ENCODE measurements at regions not wholly inside any gene's neighbourhood (a gene's known extent, or its start where the extent isn't known, plus 50 kb on each side); places are given as distances from the start of the nearest gene placed in this dataset.

DNA sequence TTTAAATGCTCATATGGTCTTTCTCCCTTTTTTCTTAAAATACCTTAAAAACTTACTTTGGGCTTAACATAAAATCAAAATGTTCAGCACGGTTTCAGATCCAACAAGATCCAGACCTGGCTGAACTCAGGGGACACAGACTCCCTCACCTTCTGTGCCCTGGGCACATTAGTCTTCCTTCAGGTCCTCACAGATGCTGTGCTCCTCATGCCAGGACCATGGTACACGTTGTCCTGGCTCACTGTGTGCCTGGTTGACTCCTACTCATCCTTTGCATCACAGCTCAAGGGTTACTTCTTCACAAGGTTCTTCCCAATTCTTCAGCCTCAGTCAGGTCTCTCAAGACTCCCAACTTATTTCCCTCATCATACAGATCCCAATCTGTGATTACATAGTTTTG, 73.6 kb upstream of the TCF21 start:
- ChIA-PET POLR2A (no interaction called here), CTCF (ENCODE audit: low intra/inter-chr PET ratio, low total read pairs) (no interaction called here)
- Histone ChIP-seq H3K4me2 (ENCODE audit: low read depth, low read length) (no peak overlapping the region), H3K79me2 (ENCODE audit: insufficient read depth, low read length) (no peaks in the 10 kb centered on the region), H4K20me1 (ENCODE audit: insufficient read depth, low read length) (no peaks in the 10 kb centered on the region; the same call in 1 of the 2 replicates), H3K36me3 (replicated peaks in 1 of 2; ENCODE audit: control insufficient read depth in 1 of 2, insufficient read depth in 2 of 2, low read length in 2 of 2) (no peaks in the 10 kb centered on the region), H3K27ac (ENCODE audit: extremely low read length, insufficient read depth, low read length) (no peak overlapping the region), H3K27me3 (ENCODE audit: control insufficient read depth in 1 of 2, insufficient read depth in 2 of 2, low read length in 2 of 2) (no peaks in the 10 kb centered on the region), H2AFZ (ENCODE audit: low read length) (no peak overlapping the region), H3K9ac (ENCODE audit: insufficient read depth, low read depth, low read length) (no peak overlapping the region), H3K4me1 (ENCODE audit: insufficient read depth, low read length) (no peaks in the 10 kb centered on the region), H3K4me3 (replicated peaks in 1 of 3; ENCODE audit: insufficient read depth in 1 of 3, low read depth in 2 of 3, low read length in 3 of 3) (no peak overlapping the region), H3K9me3 (ENCODE audit: low read length) (no peaks in the 10 kb centered on the region)
- ATAC-seq (no peak), DNase-seq (ENCODE audit: low spot score) (no peak), FAIRE-seq (no peak)
- in situ Hi-C loops (cut with HindIII; ENCODE audit: extremely low pct_ligation_motif_present, low pct_unique_long_range_greater_than_20kb) = no loop called here
- BruUV-seq (replicated peaks) = no TSS peak
- TF ChIP-seq AGO2 (optimal IDR thresholded peaks at IDR 0.05; ENCODE audit: low read depth, low read length) = no peak
- no peak for TF ChIP-seq ZNF747 (CRISPR knock-in tag; IDR thresholded peaks at IDR 0.05; ENCODE audit: borderline replicate concordance)
- no peak for TF ChIP-seq RARA (CRISPR knock-in tag; IDR thresholded peaks at IDR 0.05)
- TF ChIP-seq ZNF468 (CRISPR knock-in tag; IDR thresholded peaks at IDR 0.05) = no peak
- TF ChIP-seq ZNF552 (CRISPR knock-in tag; IDR thresholded peaks at IDR 0.05; ENCODE audit: borderline replicate concordance) = no peak
- TF ChIP-seq ZNF7 (CRISPR knock-in tag; IDR thresholded peaks at IDR 0.05) = no peak
- TF ChIP-seq, protein P1, sequence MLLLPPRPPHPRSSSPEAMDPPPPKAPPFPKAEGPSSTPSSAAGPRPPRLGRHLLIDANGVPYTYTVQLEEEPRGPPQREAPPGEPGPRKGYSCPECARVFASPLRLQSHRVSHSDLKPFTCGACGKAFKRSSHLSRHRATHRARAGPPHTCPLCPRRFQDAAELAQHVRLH (CRISPR knock-in tag; IDR thresholded peaks at IDR 0.05; ENCODE audit: borderline replicate concordance, low read depth) = no peak
- TF ChIP-seq ELF3 (CRISPR knock-in tag; IDR thresholded peaks at IDR 0.05) = no peak
- TF ChIP-seq STAT5B (CRISPR knock-in tag; IDR thresholded peaks at IDR 0.05) = no peak
- no peak for TF ChIP-seq ZNF773 (CRISPR knock-in tag; IDR thresholded peaks at IDR 0.05; ENCODE audit: borderline replicate concordance)
- 3% methylated on average over 2 of the region's 2 CpGs for WGBS (ENCODE audit: low lambda C conversion rate)
- intact Hi-C loops (cut with micrococcal nuclease; ENCODE audit: unreplicated experiment) = no loop called here

DNA sequence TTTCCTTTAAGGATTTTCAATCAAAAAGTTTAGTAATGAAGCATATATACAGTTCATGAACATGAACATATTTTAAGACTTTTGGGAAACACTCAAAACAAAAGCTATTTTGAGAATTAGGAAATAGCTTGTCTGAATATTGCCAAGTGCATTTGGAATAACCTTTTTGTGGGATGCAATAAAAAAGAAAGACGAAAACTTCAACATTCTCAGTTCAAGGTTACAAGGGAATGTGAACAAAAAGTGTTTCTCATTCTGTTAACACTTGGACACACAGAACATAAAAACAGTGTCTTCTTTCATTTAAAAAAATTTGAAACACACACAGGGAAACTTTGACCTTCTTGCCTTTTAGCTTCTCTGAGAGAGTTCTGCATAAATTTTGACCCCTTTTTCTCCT, 72.7 kb upstream of the TCF21 start:
- WGBS (ENCODE audit: low lambda C conversion rate) = 0% methylated on average over 1 of the region's 1 CpG
- no peaks in the 10 kb centered on the region for H3K4me1 ChIP-seq (ENCODE audit: insufficient read depth, low read length)
- DNase-seq (ENCODE audit: low spot score) (no peak), FAIRE-seq (no peak), ATAC-seq (no peak)
- intact Hi-C loops (cut with micrococcal nuclease; ENCODE audit: unreplicated experiment) = no loop called here
- no peak overlapping the region for H3K27ac ChIP-seq (ENCODE audit: extremely low read length, insufficient read depth, low read length)
- ChIA-PET CTCF (ENCODE audit: low intra/inter-chr PET ratio, low total read pairs) (no interaction called here), POLR2A (no interaction called here)
- BruUV-seq (replicated peaks) = no TSS peak
- no peaks in the 10 kb centered on the region for H3K79me2 ChIP-seq (ENCODE audit: insufficient read depth, low read length)
- in situ Hi-C loops (cut with HindIII; ENCODE audit: extremely low pct_ligation_motif_present, low pct_unique_long_range_greater_than_20kb) = no loop called here
- H2AFZ ChIP-seq (ENCODE audit: low read length) = no peak overlapping the region
- H3K9me3 ChIP-seq (ENCODE audit: low read length) = no peaks in the 10 kb centered on the region
- no peaks in the 10 kb centered on the region for H3K36me3 ChIP-seq (replicated peaks in 1 of 2; ENCODE audit: control insufficient read depth in 1 of 2, insufficient read depth in 2 of 2, low read length in 2 of 2)
- no peaks in the 10 kb centered on the region; the same call in 1 of the 2 replicates for H4K20me1 ChIP-seq (ENCODE audit: insufficient read depth, low read length)
- H3K4me2 ChIP-seq (ENCODE audit: low read depth, low read length) = no peak overlapping the region
- H3K27me3 ChIP-seq (ENCODE audit: control insufficient read depth in 1 of 2, insufficient read depth in 2 of 2, low read length in 2 of 2) = no peaks in the 10 kb centered on the region
- no peak overlapping the region for H3K9ac ChIP-seq (ENCODE audit: insufficient read depth, low read depth, low read length)
- H3K4me3 ChIP-seq (replicated peaks in 1 of 3; ENCODE audit: insufficient read depth in 1 of 3, low read depth in 2 of 3, low read length in 3 of 3) = no peak overlapping the region
- TF ChIP-seq TARDBP (CRISPR knock-in tag; IDR thresholded peaks at IDR 0.05) (no peak), ZNF577 (CRISPR knock-in tag; IDR thresholded peaks at IDR 0.05; ENCODE audit: borderline replicate concordance, low read depth) (no peak), ZNF101 (CRISPR knock-in tag; IDR thresholded peaks at IDR 0.05; ENCODE audit: borderline replicate concordance, low read depth) (no peak), BORCS8-MEF2B (CRISPR knock-in tag; IDR thresholded peaks at IDR 0.05) (no peak)
- TF ChIP-seq, protein P2, sequence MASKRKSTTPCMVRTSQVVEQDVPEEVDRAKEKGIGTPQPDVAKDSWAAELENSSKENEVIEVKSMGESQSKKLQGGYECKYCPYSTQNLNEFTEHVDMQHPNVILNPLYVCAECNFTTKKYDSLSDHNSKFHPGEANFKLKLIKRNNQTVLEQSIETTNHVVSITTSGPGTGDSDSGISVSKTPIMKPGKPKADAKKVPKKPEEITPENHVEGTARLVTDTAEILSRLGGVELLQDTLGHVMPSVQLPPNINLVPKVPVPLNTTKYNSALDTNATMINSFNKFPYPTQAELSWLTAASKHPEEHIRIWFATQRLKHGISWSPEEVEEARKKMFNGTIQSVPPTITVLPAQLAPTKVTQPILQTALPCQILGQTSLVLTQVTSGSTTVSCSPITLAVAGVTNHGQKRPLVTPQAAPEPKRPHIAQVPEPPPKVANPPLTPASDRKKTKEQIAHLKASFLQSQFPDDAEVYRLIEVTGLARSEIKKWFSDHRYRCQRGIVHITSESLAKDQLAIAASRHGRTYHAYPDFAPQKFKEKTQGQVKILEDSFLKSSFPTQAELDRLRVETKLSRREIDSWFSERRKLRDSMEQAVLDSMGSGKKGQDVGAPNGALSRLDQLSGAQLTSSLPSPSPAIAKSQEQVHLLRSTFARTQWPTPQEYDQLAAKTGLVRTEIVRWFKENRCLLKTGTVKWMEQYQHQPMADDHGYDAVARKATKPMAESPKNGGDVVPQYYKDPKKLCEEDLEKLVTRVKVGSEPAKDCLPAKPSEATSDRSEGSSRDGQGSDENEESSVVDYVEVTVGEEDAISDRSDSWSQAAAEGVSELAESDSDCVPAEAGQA (IDR thresholded peaks at IDR 0.05; ENCODE audit: low read depth) = no peak
- TF ChIP-seq, protein P2 (CRISPR knock-in tag; IDR thresholded peaks at IDR 0.05; ENCODE audit: borderline replicate concordance) = no peak
